22Rv1 (cell line): ENCODE measurements at regions not wholly inside any gene's neighbourhood (a gene's known extent, or its start where the extent isn't known, plus 50 kb on each side); places are given as distances from the start of the nearest gene placed in this dataset.

Experiments
- H3K27ac ChIP-seq: fragments of 450-650 bp; 2 replicates; pipeline ENCODE4 v1.5.1; 2017
- CTCF ChIP-seq: fragments of 450-650 bp; IDR thresholded peaks from 2 replicates; pipeline ENCODE4 v1.5.1; 2017; ENCODE audit warnings: mild to moderate bottlenecking
- ZFX ChIP-seq: fragments of 450-650 bp; IDR thresholded peaks from 2 replicates; pipeline ENCODE4 v1.6.1; 2017; ENCODE audit warnings: antibody characterized with exemption, borderline replicate concordance

GRCh38 chr7:54180796-54181195 lies 361.4 kb upstream of the VSTM2A start:
- TF ChIP-seq CTCF = no peak
- no peak for TF ChIP-seq ZFX

GRCh38 chr7:54183055-54183454 lies 359.1 kb upstream of the VSTM2A start:
- no peak overlapping the region for H3K27ac ChIP-seq

More at GRCh38 chr7:54180796-54181195, 361.4 kb upstream of the VSTM2A start:
- no peak overlapping the region for H3K27ac ChIP-seq

GRCh38 chr7:54186336-54186735 lies 355.8 kb upstream of the VSTM2A start:
- H3K27ac ChIP-seq = peak overlapping the region; percentile 54
- TF ChIP-seq CTCF (no peak), ZFX (no peak)

More at GRCh38 chr7:54183055-54183454, 359.1 kb upstream of the VSTM2A start:
- TF ChIP-seq CTCF (no peak), ZFX (no peak)

- TF ChIP-seq CTCF (no peak), ZFX (no peak)
- peak overlapping the region; percentile 54 for H3K27ac ChIP-seq
Measured at GRCh38 chr7:54187886-54188685, 354.1 kb upstream of the VSTM2A start.

- TF ChIP-seq ZFX = no peak
- TF ChIP-seq CTCF = no peak
Measured at GRCh38 chr7:54188843-54189242, 353.3 kb upstream of the VSTM2A start.

GRCh38 chr7:54189330-54189729 lies 352.8 kb upstream of the VSTM2A start:
- TF ChIP-seq CTCF (no peak), ZFX (no peak)
- no peak overlapping the region for H3K27ac ChIP-seq

More at GRCh38 chr7:54188843-54189242, 353.3 kb upstream of the VSTM2A start:
- H3K27ac ChIP-seq = no peak overlapping the region; the same call in 1 of the 2 replicates

- TF ChIP-seq CTCF (no peak), ZFX (no peak)
- H3K27ac ChIP-seq = no peak overlapping the region
Measured at GRCh38 chr7:54201501-54201900, 340.7 kb upstream of the VSTM2A start.
